ENCODE measurements at regions not wholly inside any gene's neighbourhood (a gene's known extent, or its start where the extent isn't known, plus 50 kb on each side); places are given as distances from the start of the nearest gene placed in this dataset.

- TF ChIP-seq RXRA (IDR thresholded peaks at IDR 0.05) (no peak), HNF4G (IDR thresholded peaks at IDR 0.05) (no peak), JUND (IDR thresholded peaks at IDR 0.05) (no peak), SP1 (IDR thresholded peaks at IDR 0.05) (no peak), GABPA (IDR thresholded peaks at IDR 0.05 in 1 of 2, conservative IDR thresholded peaks at IDR 0.05 in 1 of 2) (no peak), EGR1 (IDR thresholded peaks at IDR 0.05; ENCODE audit: low read depth in 2 of 2) (no peak)
- TF ChIP-seq, protein P1, sequence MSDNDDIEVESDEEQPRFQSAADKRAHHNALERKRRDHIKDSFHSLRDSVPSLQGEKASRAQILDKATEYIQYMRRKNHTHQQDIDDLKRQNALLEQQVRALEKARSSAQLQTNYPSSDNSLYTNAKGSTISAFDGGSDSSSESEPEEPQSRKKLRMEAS (IDR thresholded peaks at IDR 0.05): no peak
- H3K36me3 ChIP-seq (ENCODE audit: control insufficient read depth in 4 of 4, insufficient read depth in 3 of 4, low read depth in 1 of 4, low read length in 3 of 4): no peaks in the 10 kb centered on the region
- WGBS: 64% methylated on average over 4 of the region's 4 CpGs
- H3K27me3 ChIP-seq (ENCODE audit: control insufficient read depth in 4 of 4, insufficient read depth in 4 of 4, low read length in 3 of 4): peaks cover 0 to 3% (median under 1%) of the 10 kb centered on the region in 4 donors
- DNase-seq (ENCODE audit: low spot score): no peak
- H3K4me1 ChIP-seq (ENCODE audit: control insufficient read depth in 4 of 4, insufficient read depth in 4 of 4, low read length in 3 of 4): peaks cover 0 to 3% (median 0%) of the 10 kb centered on the region in 4 donors
- H3K9ac ChIP-seq (ENCODE audit: low read depth in 1 of 2, low read length in 2 of 2): no peak overlapping the region
- no peaks in the 10 kb centered on the region for H3K9me3 ChIP-seq (ENCODE audit: control insufficient read depth in 4 of 4, low read length in 3 of 4)
- no peak overlapping the region for H3K4me3 ChIP-seq (ENCODE audit: low read depth in 1 of 3, low read length in 3 of 3)
- peak overlapping the region in 1 of 2 donors; percentile 25 for H3K27ac ChIP-seq (ENCODE audit: low read depth in 1 of 2, low read length in 2 of 2)
Observed at GRCh38 chr10:43801140-43801539, 152.5 kb upstream of the ZNF32 start.

- H3K4me3 ChIP-seq (ENCODE audit: low read depth in 1 of 3, low read length in 3 of 3): no peak overlapping the region
Observed at GRCh38 chr10:43796781-43797180, 148.1 kb upstream of the ZNF32 start.

More at GRCh38 chr10:43796781-43797180, 148.1 kb upstream of the ZNF32 start:
- H3K9me3 ChIP-seq (ENCODE audit: control insufficient read depth in 4 of 4, low read length in 3 of 4): no peaks in the 10 kb centered on the region
- no peak for TF ChIP-seq GABPA (IDR thresholded peaks at IDR 0.05 in 1 of 2, conservative IDR thresholded peaks at IDR 0.05 in 1 of 2)
- TF ChIP-seq, protein P1 (IDR thresholded peaks at IDR 0.05): no peak
- TF ChIP-seq FOXA1 (IDR thresholded peaks at IDR 0.05): no peak
- TF ChIP-seq, protein P2, sequence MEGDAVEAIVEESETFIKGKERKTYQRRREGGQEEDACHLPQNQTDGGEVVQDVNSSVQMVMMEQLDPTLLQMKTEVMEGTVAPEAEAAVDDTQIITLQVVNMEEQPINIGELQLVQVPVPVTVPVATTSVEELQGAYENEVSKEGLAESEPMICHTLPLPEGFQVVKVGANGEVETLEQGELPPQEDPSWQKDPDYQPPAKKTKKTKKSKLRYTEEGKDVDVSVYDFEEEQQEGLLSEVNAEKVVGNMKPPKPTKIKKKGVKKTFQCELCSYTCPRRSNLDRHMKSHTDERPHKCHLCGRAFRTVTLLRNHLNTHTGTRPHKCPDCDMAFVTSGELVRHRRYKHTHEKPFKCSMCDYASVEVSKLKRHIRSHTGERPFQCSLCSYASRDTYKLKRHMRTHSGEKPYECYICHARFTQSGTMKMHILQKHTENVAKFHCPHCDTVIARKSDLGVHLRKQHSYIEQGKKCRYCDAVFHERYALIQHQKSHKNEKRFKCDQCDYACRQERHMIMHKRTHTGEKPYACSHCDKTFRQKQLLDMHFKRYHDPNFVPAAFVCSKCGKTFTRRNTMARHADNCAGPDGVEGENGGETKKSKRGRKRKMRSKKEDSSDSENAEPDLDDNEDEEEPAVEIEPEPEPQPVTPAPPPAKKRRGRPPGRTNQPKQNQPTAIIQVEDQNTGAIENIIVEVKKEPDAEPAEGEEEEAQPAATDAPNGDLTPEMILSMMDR (IDR thresholded peaks at IDR 0.05; ENCODE audit: low read depth, low read length, missing input control): no peak
- TF ChIP-seq NR2F2 (IDR thresholded peaks at IDR 0.05): no peak
- TF ChIP-seq HNF4G (IDR thresholded peaks at IDR 0.05): no peak
- TF ChIP-seq, protein P3, sequence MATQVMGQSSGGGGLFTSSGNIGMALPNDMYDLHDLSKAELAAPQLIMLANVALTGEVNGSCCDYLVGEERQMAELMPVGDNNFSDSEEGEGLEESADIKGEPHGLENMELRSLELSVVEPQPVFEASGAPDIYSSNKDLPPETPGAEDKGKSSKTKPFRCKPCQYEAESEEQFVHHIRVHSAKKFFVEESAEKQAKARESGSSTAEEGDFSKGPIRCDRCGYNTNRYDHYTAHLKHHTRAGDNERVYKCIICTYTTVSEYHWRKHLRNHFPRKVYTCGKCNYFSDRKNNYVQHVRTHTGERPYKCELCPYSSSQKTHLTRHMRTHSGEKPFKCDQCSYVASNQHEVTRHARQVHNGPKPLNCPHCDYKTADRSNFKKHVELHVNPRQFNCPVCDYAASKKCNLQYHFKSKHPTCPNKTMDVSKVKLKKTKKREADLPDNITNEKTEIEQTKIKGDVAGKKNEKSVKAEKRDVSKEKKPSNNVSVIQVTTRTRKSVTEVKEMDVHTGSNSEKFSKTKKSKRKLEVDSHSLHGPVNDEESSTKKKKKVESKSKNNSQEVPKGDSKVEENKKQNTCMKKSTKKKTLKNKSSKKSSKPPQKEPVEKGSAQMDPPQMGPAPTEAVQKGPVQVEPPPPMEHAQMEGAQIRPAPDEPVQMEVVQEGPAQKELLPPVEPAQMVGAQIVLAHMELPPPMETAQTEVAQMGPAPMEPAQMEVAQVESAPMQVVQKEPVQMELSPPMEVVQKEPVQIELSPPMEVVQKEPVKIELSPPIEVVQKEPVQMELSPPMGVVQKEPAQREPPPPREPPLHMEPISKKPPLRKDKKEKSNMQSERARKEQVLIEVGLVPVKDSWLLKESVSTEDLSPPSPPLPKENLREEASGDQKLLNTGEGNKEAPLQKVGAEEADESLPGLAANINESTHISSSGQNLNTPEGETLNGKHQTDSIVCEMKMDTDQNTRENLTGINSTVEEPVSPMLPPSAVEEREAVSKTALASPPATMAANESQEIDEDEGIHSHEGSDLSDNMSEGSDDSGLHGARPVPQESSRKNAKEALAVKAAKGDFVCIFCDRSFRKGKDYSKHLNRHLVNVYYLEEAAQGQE (IDR thresholded peaks at IDR 0.05): no peak
- TF ChIP-seq TAF1 (conservative IDR thresholded peaks at IDR 0.05): no peak
- no peak for TF ChIP-seq JUND (IDR thresholded peaks at IDR 0.05)
- TF ChIP-seq, protein P4, sequence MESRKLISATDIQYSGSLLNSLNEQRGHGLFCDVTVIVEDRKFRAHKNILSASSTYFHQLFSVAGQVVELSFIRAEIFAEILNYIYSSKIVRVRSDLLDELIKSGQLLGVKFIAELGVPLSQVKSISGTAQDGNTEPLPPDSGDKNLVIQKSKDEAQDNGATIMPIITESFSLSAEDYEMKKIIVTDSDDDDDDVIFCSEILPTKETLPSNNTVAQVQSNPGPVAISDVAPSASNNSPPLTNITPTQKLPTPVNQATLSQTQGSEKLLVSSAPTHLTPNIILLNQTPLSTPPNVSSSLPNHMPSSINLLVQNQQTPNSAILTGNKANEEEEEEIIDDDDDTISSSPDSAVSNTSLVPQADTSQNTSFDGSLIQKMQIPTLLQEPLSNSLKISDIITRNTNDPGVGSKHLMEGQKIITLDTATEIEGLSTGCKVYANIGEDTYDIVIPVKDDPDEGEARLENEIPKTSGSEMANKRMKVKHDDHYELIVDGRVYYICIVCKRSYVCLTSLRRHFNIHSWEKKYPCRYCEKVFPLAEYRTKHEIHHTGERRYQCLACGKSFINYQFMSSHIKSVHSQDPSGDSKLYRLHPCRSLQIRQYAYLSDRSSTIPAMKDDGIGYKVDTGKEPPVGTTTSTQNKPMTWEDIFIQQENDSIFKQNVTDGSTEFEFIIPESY (IDR thresholded peaks at IDR 0.05): no peak
- TF ChIP-seq HNF4A (conservative IDR thresholded peaks at IDR 0.05): no peak
- TF ChIP-seq RAD21 (IDR thresholded peaks at IDR 0.05): no peak
- no peak for TF ChIP-seq RXRA (IDR thresholded peaks at IDR 0.05)
- no peak for TF ChIP-seq FOXA2 (IDR thresholded peaks at IDR 0.05)
- H3K4me1 ChIP-seq (ENCODE audit: control insufficient read depth in 4 of 4, insufficient read depth in 4 of 4, low read length in 3 of 4): peaks cover 0 to 3% (median 0%) of the 10 kb centered on the region in 4 donors
- no peaks in the 10 kb centered on the region for H3K36me3 ChIP-seq (ENCODE audit: control insufficient read depth in 4 of 4, insufficient read depth in 3 of 4, low read depth in 1 of 4, low read length in 3 of 4)
- no peak for DNase-seq (ENCODE audit: low spot score)
- peaks cover 0 to 3% (median 0%) of the 10 kb centered on the region in 4 donors for H3K27me3 ChIP-seq (ENCODE audit: control insufficient read depth in 4 of 4, insufficient read depth in 4 of 4, low read length in 3 of 4)
- no peak overlapping the region for H3K9ac ChIP-seq (ENCODE audit: low read depth in 1 of 2, low read length in 2 of 2)
- H3K27ac ChIP-seq (ENCODE audit: low read depth in 1 of 2, low read length in 2 of 2): no peak overlapping the region

Measured in liver (tissue), 8 donors.